CD4-positive, CD25-positive, alpha-beta regulatory T cell (primary cell): ENCODE measurements at regions not wholly inside any gene's neighbourhood (a gene's known extent, or its start where the extent isn't known, plus 50 kb on each side); places are given as distances from the start of the nearest gene placed in this dataset.

ENCODE experiments used
- ATAC-seq, 2 donors: fragments of 150-1000 bp; cut with Tn5 transposase; one replicate each; pipeline ENCODE4 v1.10.0; 2021; ENCODE audit warnings: low read depth in 2 of 2, moderate number of reproducible peaks in 2 of 2, moderate library complexity in 1 of 2
- DNase-seq, 3 donors: peaks; one replicate each; pipeline versions ENCODE4 v3.0.0 to v3.0.0-alpha.2; 2012 to 2022; ENCODE audit warnings: mixed read lengths in 1 of 3
- H3K27ac ChIP-seq: one replicate; pipeline ENCODE4 v1.7.0; 2013; ENCODE audit warnings: mild to moderate bottlenecking, low read length; ENCODE audit not compliant: insufficient read depth, poor library complexity, severe bottlenecking
- H3K27me3 ChIP-seq: one replicate; pipeline ENCODE4 v1.7.0; 2013; ENCODE audit warnings: low read length; ENCODE audit not compliant: control insufficient read depth, insufficient read depth
- H3K36me3 ChIP-seq: one replicate; pipeline ENCODE4 v1.7.0; 2013; ENCODE audit warnings: mild to moderate bottlenecking, low read length, moderate library complexity; ENCODE audit not compliant: control insufficient read depth, insufficient read depth
- H3K4me1 ChIP-seq: 2 replicates; pipeline ENCODE4 v1.7.0; 2013; ENCODE audit warnings: mild to moderate bottlenecking, low read length; ENCODE audit not compliant: insufficient read depth, control insufficient read depth, poor library complexity, severe bottlenecking
- H3K4me3 ChIP-seq: one replicate; pipeline ENCODE4 v1.7.0; 2013; ENCODE audit warnings: low read depth, mild to moderate bottlenecking, low read length, moderate library complexity
- H3K9me3 ChIP-seq, 2 experiments: 1 replicate in 1 of 2; 2 replicates in 1 of 2; pipeline ENCODE4 v1.7.0; 2013; ENCODE audit warnings: low read length in 2 of 2, mild to moderate bottlenecking in 1 of 2, moderate library complexity in 1 of 2; ENCODE audit not compliant: control insufficient read depth in 2 of 2
- H3K27ac Mint-ChIP-seq, 3 donors: one replicate each; pipeline ENCODE4 v1.8.0; 2020 to 2022; ENCODE audit warnings: mild to moderate bottlenecking in 3 of 3, mixed read lengths in 3 of 3, moderate library complexity in 2 of 3
- H3K27me3 Mint-ChIP-seq: one replicate; pipeline ENCODE4 v1.8.0; 2022; ENCODE audit warnings: mild to moderate bottlenecking, mixed read lengths
- H3K36me3 Mint-ChIP-seq: one replicate; pipeline ENCODE4 v1.8.0; 2020; ENCODE audit warnings: mixed read lengths
- H3K4me1 Mint-ChIP-seq, 4 donors: one replicate each; pipeline ENCODE4 v1.8.0; 2020 to 2022; ENCODE audit warnings: mixed read lengths in 4 of 4, mild to moderate bottlenecking in 1 of 4
- H3K4me3 Mint-ChIP-seq, 4 donors: one replicate each; pipeline ENCODE4 v1.8.0; 2020 to 2022; ENCODE audit warnings: mild to moderate bottlenecking in 4 of 4, mixed read lengths in 4 of 4, moderate library complexity in 3 of 4
- H3K9me3 Mint-ChIP-seq, 7 donors: one replicate each; pipeline ENCODE4 v1.8.0; 2020 to 2022; ENCODE audit warnings: mixed read lengths in 7 of 7, mild to moderate bottlenecking in 3 of 7, moderate library complexity in 2 of 7

DNA sequence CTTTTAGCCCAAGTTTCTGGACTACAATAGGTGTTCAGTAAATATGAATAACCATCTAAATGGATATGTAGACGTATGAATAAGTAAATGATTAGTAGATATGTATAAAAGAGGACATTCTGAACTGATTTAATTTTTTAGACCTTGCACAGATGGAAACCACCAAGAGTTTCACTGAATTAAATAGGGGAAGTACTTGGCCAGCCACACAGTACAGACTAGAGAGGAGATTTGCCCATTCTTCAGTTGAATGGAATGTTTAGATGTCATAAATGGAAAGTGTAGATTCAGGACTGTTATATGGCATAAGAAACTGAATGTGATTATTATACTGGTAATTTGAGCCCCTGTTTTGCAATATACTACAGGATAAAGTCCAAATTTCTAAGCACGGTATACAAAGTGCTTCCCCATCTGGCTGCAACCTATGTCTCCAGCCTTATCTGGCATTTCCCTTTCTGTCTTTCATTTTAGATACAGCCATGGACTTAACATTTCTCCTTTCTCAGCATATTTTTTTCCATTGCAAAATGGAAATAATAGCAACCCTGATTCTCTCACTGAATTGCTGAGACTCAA, 137.8 kb upstream of the HS3ST1 start:
- no peaks in the 10 kb centered on the region for H3K27me3 ChIP-seq
- Mint-ChIP-seq H3K36me3 (no peaks in the 10 kb centered on the region), H3K27ac (no peak overlapping the region), H3K4me1 (no peaks in the 10 kb centered on the region), H3K9me3 (peaks cover 0 to 9% (median 5%) of the 10 kb centered on the region in 7 donors), H3K4me3 (no peak overlapping the region), H3K27me3 (no peaks in the 10 kb centered on the region)
- H3K27ac ChIP-seq, result no peak overlapping the region
- ATAC-seq (no peak), DNase-seq (no peak)
- no peak overlapping the region for H3K4me3 ChIP-seq
- H3K4me1 ChIP-seq, result no peaks in the 10 kb centered on the region
- no peaks in the 10 kb centered on the region for H3K36me3 ChIP-seq
- no peaks in the 10 kb centered on the region for H3K9me3 ChIP-seq

DNA sequence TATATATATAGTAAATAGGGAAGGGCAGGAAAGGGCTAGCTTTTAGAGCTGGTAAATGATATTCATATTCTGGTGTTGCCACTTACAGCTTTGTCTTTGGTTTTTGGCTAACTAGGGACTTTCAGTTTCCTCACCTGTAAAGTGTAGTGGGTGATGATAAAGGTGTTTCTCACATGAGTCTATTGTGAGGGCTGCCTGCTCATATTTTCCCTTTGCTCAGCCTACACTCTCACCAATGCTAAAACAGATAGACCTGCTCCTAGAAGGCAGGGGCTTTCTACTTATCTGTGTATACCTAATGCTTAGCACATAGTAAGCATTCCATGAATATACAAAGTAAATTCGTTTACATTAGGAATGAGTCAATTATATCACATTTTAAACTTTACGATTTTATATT, 137.2 kb upstream of the HS3ST1 start:
- Histone ChIP-seq H3K36me3 (no peaks in the 10 kb centered on the region), H3K4me3 (no peak overlapping the region), H3K4me1 (no peaks in the 10 kb centered on the region), H3K27ac (no peak overlapping the region), H3K9me3 (no peaks in the 10 kb centered on the region), H3K27me3 (no peaks in the 10 kb centered on the region)
- Mint-ChIP-seq H3K36me3 (no peaks in the 10 kb centered on the region), H3K27me3 (no peaks in the 10 kb centered on the region), H3K27ac (no peak overlapping the region), H3K4me3 (no peak overlapping the region), H3K9me3 (peaks cover 0 to 9% (median 5%) of the 10 kb centered on the region in 7 donors), H3K4me1 (no peaks in the 10 kb centered on the region)
- ATAC-seq (no peak), DNase-seq (no peak)

DNA sequence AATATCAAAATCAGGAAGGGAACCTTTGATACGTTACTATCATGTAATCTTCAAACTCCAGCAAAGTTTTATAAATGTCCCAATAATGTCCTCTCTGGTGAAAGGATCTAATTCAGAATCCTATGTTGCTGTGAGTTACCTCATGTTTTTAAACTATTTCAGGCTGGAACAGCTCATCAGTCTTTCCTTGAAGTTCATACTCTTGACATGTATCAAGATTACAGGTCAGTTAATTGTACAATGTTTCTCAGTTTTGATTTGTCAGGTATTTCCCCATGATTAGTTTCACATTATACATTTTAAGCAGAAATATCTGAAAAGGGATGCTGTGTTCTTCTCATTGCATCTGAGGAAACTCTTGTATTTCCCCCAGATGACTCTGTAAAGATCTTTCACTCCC, 136.5 kb upstream of the HS3ST1 start:
- H3K27ac ChIP-seq, result no peak overlapping the region
- H3K9me3 ChIP-seq, result no peaks in the 10 kb centered on the region
- Mint-ChIP-seq H3K4me1 (no peaks in the 10 kb centered on the region), H3K4me3 (no peak overlapping the region), H3K27me3 (no peaks in the 10 kb centered on the region), H3K36me3 (no peaks in the 10 kb centered on the region), H3K27ac (no peak overlapping the region), H3K9me3 (peaks cover 0 to 9% (median 5%) of the 10 kb centered on the region in 7 donors)
- no peak overlapping the region for H3K4me3 ChIP-seq
- DNase-seq (no peak), ATAC-seq (no peak)
- no peaks in the 10 kb centered on the region for H3K4me1 ChIP-seq
- H3K27me3 ChIP-seq, result no peaks in the 10 kb centered on the region
- H3K36me3 ChIP-seq, result no peaks in the 10 kb centered on the region

DNA sequence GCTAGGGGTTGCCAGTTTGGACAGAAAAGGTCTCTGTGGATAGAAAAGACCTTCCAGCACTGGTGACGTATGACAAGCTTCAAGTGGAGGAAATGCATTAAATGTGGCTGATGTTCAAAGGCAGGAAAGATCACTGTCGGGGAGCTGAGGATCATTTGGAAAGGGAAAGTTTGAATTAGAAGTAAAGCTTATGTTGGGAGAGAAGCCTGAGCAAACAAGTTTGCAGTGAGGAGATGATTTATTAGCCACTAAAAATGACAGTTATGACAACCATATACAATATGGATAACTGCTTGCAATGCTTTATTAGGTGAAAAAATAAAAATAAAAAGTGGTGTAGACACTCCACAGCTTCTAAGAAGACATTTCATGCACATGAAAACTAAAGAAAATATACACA, 135.3 kb upstream of the HS3ST1 start:
- Histone ChIP-seq H3K27ac (no peak overlapping the region), H3K27me3 (no peaks in the 10 kb centered on the region), H3K9me3 (no peaks in the 10 kb centered on the region), H3K4me1 (no peaks in the 10 kb centered on the region), H3K4me3 (no peak overlapping the region), H3K36me3 (no peaks in the 10 kb centered on the region)
- ATAC-seq (no peak), DNase-seq (no peak)
- H3K27me3 Mint-ChIP-seq, result no peaks in the 10 kb centered on the region
- no peaks in the 10 kb centered on the region for H3K4me1 Mint-ChIP-seq
- no peak overlapping the region for H3K27ac Mint-ChIP-seq
- H3K9me3 Mint-ChIP-seq, result peaks cover 0 to 11% (median 5%) of the 10 kb centered on the region in 7 donors
- H3K36me3 Mint-ChIP-seq, result no peaks in the 10 kb centered on the region
- H3K4me3 Mint-ChIP-seq, result no peak overlapping the region

DNA sequence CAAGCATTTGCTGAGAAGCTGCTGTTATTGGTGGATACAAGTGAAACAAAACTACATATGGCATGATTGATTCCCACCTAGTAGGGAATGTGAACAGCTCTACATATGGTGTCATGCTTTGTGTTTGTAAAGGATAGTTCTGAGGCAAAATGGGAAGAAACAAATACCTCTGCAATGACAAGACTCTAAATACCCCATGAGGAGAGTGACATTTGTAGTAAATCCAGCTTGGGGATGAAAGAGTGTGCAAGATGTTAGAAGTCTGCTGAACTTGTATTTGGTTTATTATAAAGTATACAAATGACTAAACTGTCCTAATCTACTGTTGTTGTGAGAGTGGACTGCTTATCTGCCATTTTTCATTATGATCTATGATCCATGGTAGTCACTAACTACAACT, 120.8 kb upstream of the HS3ST1 start:
- no peak for ATAC-seq
- H3K9me3 ChIP-seq, result no peaks in the 10 kb centered on the region
- no peaks in the 10 kb centered on the region for H3K27me3 ChIP-seq
- no peaks in the 10 kb centered on the region for H3K36me3 ChIP-seq
- H3K27ac ChIP-seq, result no peak overlapping the region
- no peak overlapping the region for H3K4me3 Mint-ChIP-seq
- H3K4me3 ChIP-seq, result no peak overlapping the region
- H3K27me3 Mint-ChIP-seq, result peaks cover 14% of the 10 kb centered on the region
- no peaks in the 10 kb centered on the region for H3K36me3 Mint-ChIP-seq
- H3K9me3 Mint-ChIP-seq, result peaks cover 0 to 3% (median 0%) of the 10 kb centered on the region in 7 donors
- H3K4me1 ChIP-seq, result no peaks in the 10 kb centered on the region
- DNase-seq, result no peak
- no peaks in the 10 kb centered on the region for H3K4me1 Mint-ChIP-seq
- H3K27ac Mint-ChIP-seq, result no peak overlapping the region

DNA sequence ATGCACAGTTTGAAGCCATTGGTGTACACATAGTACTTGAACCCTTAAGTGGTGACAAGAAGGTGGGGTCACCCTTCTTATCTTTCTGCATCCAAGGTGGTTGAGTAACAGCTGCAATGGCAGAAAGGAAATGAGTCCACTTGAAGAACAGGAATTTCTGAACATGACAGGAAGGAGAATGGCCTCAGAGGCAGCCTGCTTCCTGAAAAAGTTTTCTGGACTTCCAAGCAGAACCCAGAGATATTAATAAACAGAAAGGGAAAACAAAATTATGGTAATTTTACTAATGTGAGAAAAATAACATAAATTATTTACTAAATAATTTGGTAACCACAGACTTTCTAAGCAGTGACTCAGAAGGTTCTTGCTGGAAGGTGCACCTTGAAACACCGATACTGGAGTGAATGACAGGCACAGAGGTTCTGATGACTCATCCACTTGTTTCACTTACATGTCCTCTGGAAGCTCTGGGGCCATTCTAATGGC, 119.9 kb upstream of the HS3ST1 start:
- H3K9me3 ChIP-seq, result no peaks in the 10 kb centered on the region
- no peak overlapping the region for H3K4me3 ChIP-seq
- Mint-ChIP-seq H3K36me3 (no peaks in the 10 kb centered on the region), H3K27ac (no peak overlapping the region), H3K4me1 (no peaks in the 10 kb centered on the region), H3K27me3 (peaks cover 14% of the 10 kb centered on the region), H3K4me3 (no peak overlapping the region), H3K9me3 (peaks cover 0 to 3% (median 0%) of the 10 kb centered on the region in 7 donors)
- no peaks in the 10 kb centered on the region for H3K27me3 ChIP-seq
- ATAC-seq, result peak in 1 of 2 donors; percentile 65
- peak in 1 of 3 donors; percentile 7 for DNase-seq
- H3K27ac ChIP-seq, result no peak overlapping the region
- no peaks in the 10 kb centered on the region for H3K4me1 ChIP-seq
- no peaks in the 10 kb centered on the region for H3K36me3 ChIP-seq

DNA sequence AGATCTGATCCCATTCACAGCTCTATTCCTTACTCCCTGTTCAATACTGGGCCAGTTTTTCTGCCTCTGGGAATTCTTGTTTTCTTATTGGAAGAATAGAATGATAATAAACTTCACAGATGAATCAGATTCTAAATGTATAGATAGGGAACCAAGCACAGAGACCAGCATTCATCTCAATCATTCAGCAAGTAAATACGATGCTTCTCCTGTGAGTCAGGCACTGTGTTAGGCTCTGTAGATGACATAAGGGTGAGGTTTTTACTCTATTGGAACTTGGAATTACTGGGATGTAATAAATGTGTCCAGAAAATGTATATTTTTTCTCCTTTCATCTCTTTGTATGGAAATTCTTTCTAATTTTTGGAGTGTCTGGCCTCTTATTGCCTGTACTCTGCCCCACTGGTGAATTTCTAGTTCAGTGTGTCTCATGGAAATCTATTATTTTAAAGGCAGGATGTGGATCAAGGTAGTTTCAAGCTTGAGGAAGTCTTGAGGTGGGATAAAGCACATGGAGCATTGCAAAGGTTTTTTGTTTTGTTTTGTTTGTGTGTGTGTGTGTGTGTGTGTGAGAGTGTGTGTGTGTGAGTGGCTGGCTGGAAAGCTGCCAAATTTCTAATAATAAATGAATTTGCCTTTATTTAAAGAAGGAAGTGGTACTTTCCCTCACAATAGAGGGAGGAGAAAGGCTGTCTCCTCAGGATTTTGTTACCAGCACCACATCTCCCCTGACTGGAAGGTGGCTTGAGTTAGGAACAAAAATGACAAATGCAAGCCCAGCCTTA, 117.9 kb upstream of the HS3ST1 start:
- no peak overlapping the region for H3K27ac ChIP-seq
- no peak overlapping the region for H3K27ac Mint-ChIP-seq
- H3K27me3 Mint-ChIP-seq, result peaks cover 14% of the 10 kb centered on the region
- H3K27me3 ChIP-seq, result no peaks in the 10 kb centered on the region
- no peaks in the 10 kb centered on the region for H3K4me1 Mint-ChIP-seq
- H3K4me3 Mint-ChIP-seq, result no peak overlapping the region
- no peak overlapping the region for H3K4me3 ChIP-seq
- no peaks in the 10 kb centered on the region for H3K9me3 ChIP-seq
- no peak for DNase-seq
- no peak for ATAC-seq
- H3K36me3 ChIP-seq, result no peaks in the 10 kb centered on the region
- H3K4me1 ChIP-seq, result no peaks in the 10 kb centered on the region
- H3K36me3 Mint-ChIP-seq, result no peaks in the 10 kb centered on the region
- H3K9me3 Mint-ChIP-seq, result peaks cover 0 to 3% (median 0%) of the 10 kb centered on the region in 7 donors

DNA sequence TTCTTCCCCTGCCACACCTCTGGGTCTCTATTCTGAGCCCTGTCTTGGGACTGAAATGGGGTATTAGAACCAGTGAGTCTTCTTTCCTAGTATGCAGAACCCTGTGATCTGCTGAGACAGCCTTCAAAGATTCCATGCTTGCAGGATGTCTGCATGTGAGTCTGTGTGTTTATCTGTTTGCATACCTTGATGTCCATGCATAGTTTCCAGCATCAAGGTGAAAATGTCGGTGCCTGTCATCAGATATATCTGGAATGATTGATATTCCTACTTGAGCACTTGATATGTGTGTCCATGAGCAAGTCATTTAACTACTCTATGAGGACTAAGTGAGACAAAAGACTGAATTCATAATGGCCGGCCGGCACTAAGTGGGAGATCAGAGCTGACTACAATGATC, 117.0 kb upstream of the HS3ST1 start:
- peaks cover 13% of the 10 kb centered on the region for H3K27me3 Mint-ChIP-seq
- ATAC-seq, result no peak
- Histone ChIP-seq H3K4me1 (no peaks in the 10 kb centered on the region), H3K27me3 (no peaks in the 10 kb centered on the region), H3K27ac (no peak overlapping the region), H3K9me3 (no peaks in the 10 kb centered on the region), H3K36me3 (no peaks in the 10 kb centered on the region), H3K4me3 (no peak overlapping the region)
- H3K4me3 Mint-ChIP-seq, result no peak overlapping the region
- H3K9me3 Mint-ChIP-seq, result peaks cover 0 to 3% (median 0%) of the 10 kb centered on the region in 7 donors
- DNase-seq, result no peak
- no peak overlapping the region for H3K27ac Mint-ChIP-seq
- H3K4me1 Mint-ChIP-seq, result no peaks in the 10 kb centered on the region
- no peaks in the 10 kb centered on the region for H3K36me3 Mint-ChIP-seq
